ENCODE measurements at regions not wholly inside any gene's neighbourhood (a gene's known extent, or its start where the extent isn't known, plus 50 kb on each side); places are given as distances from the start of the nearest gene placed in this dataset.

DNA sequence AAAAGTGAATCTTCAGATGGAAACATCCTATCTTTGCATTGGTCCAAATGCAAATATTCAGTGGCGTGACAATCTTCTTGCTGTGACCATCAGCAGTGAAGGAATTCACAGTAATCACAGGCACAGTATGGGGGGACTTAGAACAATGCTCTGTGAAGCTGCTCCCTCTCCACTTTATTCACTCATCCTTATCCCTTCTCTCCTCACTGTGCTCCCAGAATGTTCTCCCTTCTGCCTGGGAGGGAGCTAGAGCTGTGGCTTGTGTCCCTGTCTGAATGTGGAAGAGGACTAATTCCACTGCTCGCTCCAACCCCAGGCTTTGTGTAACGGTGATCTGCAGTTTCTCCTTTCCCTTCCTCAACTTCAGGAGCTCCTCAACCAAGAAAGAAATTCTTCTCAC lies 243.7 kb downstream of the ALDH8A1 start:
- no peak overlapping the region for H3K4me3 ChIP-seq (replicated peaks; ENCODE audit: low read depth, low read length)
- TF ChIP-seq CTCF (IDR thresholded peaks at IDR 0.05; ENCODE audit: low read length, missing control alignments) = no peak
- no peak for DNase-seq (ENCODE audit: low read depth)

- no peak overlapping the region for H3K4me3 ChIP-seq (replicated peaks; ENCODE audit: low read depth, low read length)
- TF ChIP-seq CTCF (IDR thresholded peaks at IDR 0.05; ENCODE audit: low read length, missing control alignments) = no peak
- no peak for DNase-seq (ENCODE audit: low read depth)
These were observed 246.7 kb downstream of the ALDH8A1 start for GRCh38 chr6:134703206-134703605.

DNA sequence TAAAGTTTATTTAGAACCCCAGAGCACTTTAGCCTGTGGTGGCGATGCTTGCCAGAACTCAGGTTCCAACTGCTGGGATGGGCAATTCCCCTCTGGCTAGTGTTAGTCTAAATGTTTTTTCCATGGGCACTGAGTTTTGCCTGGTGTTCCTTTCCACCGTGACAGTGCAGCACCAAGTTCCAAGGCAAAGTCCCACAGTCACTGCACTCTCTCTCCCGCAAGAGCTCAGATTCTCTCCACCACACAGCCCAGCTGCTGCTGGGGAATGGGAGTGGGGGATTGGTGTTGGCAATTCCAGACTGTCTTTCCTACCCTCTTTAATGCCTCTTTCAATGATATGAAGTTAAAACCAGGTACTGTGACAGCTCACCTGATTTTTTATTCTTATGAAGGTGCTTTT lies 247.6 kb downstream of the ALDH8A1 start:
- no peak for TF ChIP-seq CTCF (IDR thresholded peaks at IDR 0.05; ENCODE audit: low read length, missing control alignments)
- no peak overlapping the region for H3K4me3 ChIP-seq (replicated peaks; ENCODE audit: low read depth, low read length)
- no peak for DNase-seq (ENCODE audit: low read depth)

- no peak for DNase-seq (ENCODE audit: low read depth)
These were observed 248.6 kb downstream of the ALDH8A1 start for GRCh38 chr6:134701301-134701700.

DNA sequence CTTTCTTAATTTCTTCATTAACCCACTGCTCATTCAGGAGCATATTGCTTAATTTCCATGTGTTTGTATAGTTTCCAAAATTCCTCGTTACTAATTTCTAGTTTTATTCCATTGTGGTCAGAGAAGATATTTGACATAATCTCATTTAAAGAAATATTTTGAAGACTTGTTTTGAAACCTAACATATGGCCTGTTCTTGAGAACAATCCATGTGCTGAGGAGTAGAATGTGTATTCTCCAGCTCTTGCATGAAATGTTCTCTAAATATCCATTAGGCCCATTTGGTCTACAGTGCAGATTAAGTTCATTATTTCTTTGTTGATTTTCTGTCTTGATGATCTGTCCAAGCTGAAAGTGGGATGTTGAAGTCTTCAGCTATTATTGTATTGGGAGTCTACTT lies 251.7 kb downstream of the ALDH8A1 start:
- no peak for TF ChIP-seq CTCF (IDR thresholded peaks at IDR 0.05; ENCODE audit: low read length, missing control alignments)

More at GRCh38 chr6:134701301-134701700, 248.6 kb downstream of the ALDH8A1 start:
- TF ChIP-seq CTCF (IDR thresholded peaks at IDR 0.05; ENCODE audit: low read length, missing control alignments) = no peak
- no peak overlapping the region for H3K4me3 ChIP-seq (replicated peaks; ENCODE audit: low read depth, low read length)

GRCh38 chr6:134692008-134692407 lies 257.9 kb downstream of the ALDH8A1 start:
- no peak for DNase-seq (ENCODE audit: low read depth)
- H3K4me3 ChIP-seq (replicated peaks; ENCODE audit: low read depth, low read length) = no peak overlapping the region
- no peak for TF ChIP-seq CTCF (IDR thresholded peaks at IDR 0.05; ENCODE audit: low read length, missing control alignments)

More for the DNA sequence above, 251.7 kb downstream of the ALDH8A1 start:
- DNase-seq (ENCODE audit: low read depth) = no peak
- no peak overlapping the region for H3K4me3 ChIP-seq (replicated peaks; ENCODE audit: low read depth, low read length)

DNA sequence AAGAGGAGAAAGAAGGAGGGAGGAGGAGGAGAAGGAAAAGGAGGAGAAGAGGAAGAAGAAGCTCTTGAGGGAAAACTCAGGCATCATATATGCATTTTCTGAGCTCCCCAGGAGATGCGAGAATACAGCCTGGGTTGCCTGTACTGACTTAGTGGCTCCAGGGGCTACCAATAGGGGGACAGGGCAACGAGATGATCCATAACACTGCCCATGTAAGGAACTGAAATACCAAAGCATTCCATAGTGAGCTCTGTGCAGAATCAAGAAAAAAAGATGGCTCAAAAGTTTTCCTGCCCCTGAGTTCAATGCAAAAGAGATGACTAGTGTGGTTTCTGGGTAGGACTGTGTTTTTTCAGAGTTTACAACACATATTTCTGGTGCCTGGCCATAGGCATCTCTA lies 258.7 kb downstream of the ALDH8A1 start:
- H3K4me3 ChIP-seq (replicated peaks; ENCODE audit: low read depth, low read length) = no peak overlapping the region
- no peak for DNase-seq (ENCODE audit: low read depth)
- TF ChIP-seq CTCF (IDR thresholded peaks at IDR 0.05; ENCODE audit: low read length, missing control alignments) = no peak
